Mucosa of descending colon (tissue), 3 donors: ENCODE measurements at regions not wholly inside any gene's neighbourhood (a gene's known extent, or its start where the extent isn't known, plus 50 kb on each side); places are given as distances from the start of the nearest gene placed in this dataset.

Source experiments
- ATAC-seq: fragments of 200-7000 bp; cut with Tn5 transposase; one replicate; pipeline ENCODE4 v1.9.1; 2020; ENCODE audit warnings: mild to moderate bottlenecking, moderate library complexity
- DNase-seq, 3 donors: peaks; one replicate each; pipeline ENCODE4 v3.0.0-alpha.2; 2020
- H3K36me3 ChIP-seq: fragments of 200-600 bp; one replicate; pipeline ENCODE4 v1.8.0; 2021; ENCODE audit warnings: low read depth, mild to moderate bottlenecking
- H3K4me1 ChIP-seq: fragments of 200-600 bp; one replicate; pipeline ENCODE4 v1.8.0; 2021; ENCODE audit warnings: low read depth, mild to moderate bottlenecking
- H3K4me3 ChIP-seq: fragments of 200-600 bp; one replicate; pipeline ENCODE4 v1.8.0; 2021; ENCODE audit warnings: mild to moderate bottlenecking
- H3K9me3 ChIP-seq: fragments of 200-600 bp; one replicate; pipeline ENCODE4 v1.8.0; 2021; ENCODE audit warnings: mild to moderate bottlenecking
- CTCF ChIP-seq: fragments of 200-600 bp; IDR thresholded peaks from one replicate; pipeline ENCODE4 v1.8.0; 2022; ENCODE audit warnings: antibody characterized with exemption, mild to moderate bottlenecking
- intact Hi-C, 2 donors: fragments of 100-400 bp; cut with DNase I in 1 of 2; cut with micrococcal nuclease in 1 of 2; formaldehyde crosslinking; loops; one replicate each; pipeline versions ENCODE4 v1.11.0 to v1.11.1; 2022; cut with DNase I, micrococcal nuclease
- donor health status: DM: no; HTN: no; CAD: no; lungs with moderate emphysema.
- donor health status: DM: no; HTN: no; CAD: no.
- donor health status: DM: no; HTN: yes; CAD: no.

GRCh38 chr12:132386926-132387497, 57.6 kb upstream of the GALNT9 start:
- DNase-seq (peak in 1 of 3 donors; percentile 33), ATAC-seq (no peak)
- no peaks in the 10 kb centered on the region for H3K36me3 ChIP-seq
- no peak overlapping the region for H3K4me3 ChIP-seq
- no peak for TF ChIP-seq CTCF
- no peaks in the 10 kb centered on the region for H3K4me1 ChIP-seq
- no peaks in the 10 kb centered on the region for H3K9me3 ChIP-seq
- intact Hi-C loops, result no loop called here

GRCh38 chr12:132385923-132386751, 56.7 kb upstream of the GALNT9 start:
- Histone ChIP-seq H3K36me3 (no peaks in the 10 kb centered on the region), H3K9me3 (no peaks in the 10 kb centered on the region), H3K4me3 (no peak overlapping the region), H3K4me1 (no peaks in the 10 kb centered on the region)
- no peak for TF ChIP-seq CTCF
- peak in 1 of 3 donors; percentile 32 for DNase-seq
- intact Hi-C loops, result no loop called here
- no peak for ATAC-seq

- Histone ChIP-seq H3K9me3 (no peaks in the 10 kb centered on the region), H3K36me3 (no peaks in the 10 kb centered on the region), H3K4me1 (no peaks in the 10 kb centered on the region), H3K4me3 (no peak overlapping the region)
- DNase-seq (no peak), ATAC-seq (no peak)
- no peak for TF ChIP-seq CTCF
- intact Hi-C loops, result no loop called here
Measured at GRCh38 chr12:132384916-132385774, 55.8 kb upstream of the GALNT9 start.

- intact Hi-C loops, result no loop called here
- no peak for DNase-seq
- no peak for ATAC-seq
- no peak for TF ChIP-seq CTCF
- H3K9me3 ChIP-seq, result no peaks in the 10 kb centered on the region
- no peaks in the 10 kb centered on the region for H3K4me1 ChIP-seq
- H3K36me3 ChIP-seq, result no peaks in the 10 kb centered on the region
- H3K4me3 ChIP-seq, result no peak overlapping the region
Measured at GRCh38 chr12:132380641-132381040, 51.3 kb upstream of the GALNT9 start.

- peak in 1 of 3 donors; percentile 22 for DNase-seq
- no peak for TF ChIP-seq CTCF
- no peak for ATAC-seq
- no peaks in the 10 kb centered on the region for H3K9me3 ChIP-seq
- intact Hi-C loops, result no loop called here
- H3K4me3 ChIP-seq, result no peak overlapping the region
- H3K4me1 ChIP-seq, result no peaks in the 10 kb centered on the region
- H3K36me3 ChIP-seq, result no peaks in the 10 kb centered on the region
Measured at GRCh38 chr12:132379996-132380395, 50.6 kb upstream of the GALNT9 start.
